Activated B cell treated with CpG ODN at 0.5 μM for 24 hours (primary cell): ENCODE measurements at regions not wholly inside any gene's neighbourhood (a gene's known extent, or its start where the extent isn't known, plus 50 kb on each side); places are given as distances from the start of the nearest gene placed in this dataset.

ENCODE experiments used
- ATAC-seq: fragments of 200-7000 bp; cut with Tn5 transposase; one replicate; pipeline ENCODE4 v1.10.0; 2021; ENCODE audit warnings: low read depth, mild to moderate bottlenecking, moderate library complexity
- CTCF ChIA-PET: fragments of 350-600 bp; sonication (Branson Sonifier 250); formaldehyde crosslinking; loops from one replicate; lab custom pipeline; 2021; ENCODE audit warnings: antibody characterized with exemption; lab: Charles Lee
- POLR2A ChIA-PET: fragments of 350-600 bp; sonication (Branson Sonifier 250); formaldehyde crosslinking; loops from one replicate; lab custom pipeline; 2021; ENCODE audit warnings: antibody characterized with exemption; lab: Charles Lee
- DNase-seq: peaks from one replicate; pipeline ENCODE4 v3.0.0; 2022
- H3K27ac Mint-ChIP-seq: one replicate; pipeline ENCODE4 v1.8.0; 2020; ENCODE audit warnings: mixed read lengths
- H3K27me3 Mint-ChIP-seq: one replicate; pipeline ENCODE4 v1.8.0; 2021; ENCODE audit warnings: mixed read lengths
- H3K36me3 Mint-ChIP-seq: one replicate; pipeline ENCODE4 v1.8.0; 2021; ENCODE audit warnings: low read depth, mixed read lengths
- H3K4me1 Mint-ChIP-seq: one replicate; pipeline ENCODE4 v1.8.0; 2021; ENCODE audit warnings: mixed read lengths
- H3K4me3 Mint-ChIP-seq: one replicate; pipeline ENCODE4 v1.8.0; 2020; ENCODE audit warnings: mild to moderate bottlenecking, mixed read lengths
- H3K9me3 Mint-ChIP-seq: one replicate; pipeline ENCODE4 v1.8.0; 2020; ENCODE audit warnings: mixed read lengths
- CTCF ChIP-seq: fragments of 200-600 bp; IDR thresholded peaks from one replicate; pipeline ENCODE4 v1.8.0; 2022; ENCODE audit warnings: antibody characterized with exemption, mild to moderate bottlenecking
- intact Hi-C: fragments of 100-400 bp; cut with micrococcal nuclease; formaldehyde crosslinking; loops from one replicate; pipeline ENCODE4 v1.15.1; 2024

- Mint-ChIP-seq H3K27ac (no peak overlapping the region), H3K9me3 (no peaks in the 10 kb centered on the region), H3K4me3 (no peak overlapping the region), H3K4me1 (no peaks in the 10 kb centered on the region), H3K27me3 (no peaks in the 10 kb centered on the region), H3K36me3 (no peaks in the 10 kb centered on the region)
- intact Hi-C loops: no loop called here
- ChIA-PET POLR2A (no interaction called here), CTCF (no interaction called here)
- no peak for TF ChIP-seq CTCF
- ATAC-seq (no peak), DNase-seq (no peak)
These were observed 287.6 kb upstream of the PWP1 start for GRCh38 chr12:107397890-107398500.

GRCh38 chr12:107399046-107399445, 286.6 kb upstream of the PWP1 start:
- H3K27ac Mint-ChIP-seq: no peak overlapping the region
- CTCF ChIA-PET: no interaction called here
- H3K36me3 Mint-ChIP-seq: no peaks in the 10 kb centered on the region
- POLR2A ChIA-PET: no interaction called here
- no peak overlapping the region for H3K4me3 Mint-ChIP-seq
- intact Hi-C loops: no loop called here
- ATAC-seq: no peak
- no peaks in the 10 kb centered on the region for H3K27me3 Mint-ChIP-seq
- no peaks in the 10 kb centered on the region for H3K4me1 Mint-ChIP-seq
- no peaks in the 10 kb centered on the region for H3K9me3 Mint-ChIP-seq
- no peak for DNase-seq
- TF ChIP-seq CTCF: no peak

- DNase-seq (no peak), ATAC-seq (no peak)
- intact Hi-C loops: no loop called here
- no peak for TF ChIP-seq CTCF
- CTCF ChIA-PET: no interaction called here
- Mint-ChIP-seq H3K27ac (no peak overlapping the region), H3K27me3 (no peaks in the 10 kb centered on the region), H3K4me1 (no peaks in the 10 kb centered on the region), H3K4me3 (no peak overlapping the region), H3K36me3 (no peaks in the 10 kb centered on the region), H3K9me3 (no peaks in the 10 kb centered on the region)
- POLR2A ChIA-PET: no interaction called here
These were observed 284.7 kb upstream of the PWP1 start for GRCh38 chr12:107400686-107401447.

- no peaks in the 10 kb centered on the region for H3K27me3 Mint-ChIP-seq
- POLR2A ChIA-PET: no interaction called here
- TF ChIP-seq CTCF: no peak
- H3K4me1 Mint-ChIP-seq: no peaks in the 10 kb centered on the region
- CTCF ChIA-PET: interaction anchor here (1.0 to 1.2 kb wide), 2 partner anchors 271 to 272 kb away, joined by 3 to 4 read pairs; no protein-coding TSS in a partner anchor
- H3K27ac Mint-ChIP-seq: no peak overlapping the region
- no peaks in the 10 kb centered on the region for H3K36me3 Mint-ChIP-seq
- no peak overlapping the region for H3K4me3 Mint-ChIP-seq
- no peaks in the 10 kb centered on the region for H3K9me3 Mint-ChIP-seq
- ATAC-seq (no peak), DNase-seq (no peak)
- intact Hi-C loops: loop anchor here (2.0 kb wide), 1 partner anchor 272 kb away; no protein-coding TSS in a partner anchor
These were observed 283.3 kb upstream of the PWP1 start for GRCh38 chr12:107402041-107403022.
